Smooth muscle cell (in vitro differentiated cells): ENCODE measurements at regions not wholly inside any gene's neighbourhood (a gene's known extent, or its start where the extent isn't known, plus 50 kb on each side); places are given as distances from the start of the nearest gene placed in this dataset.

Experiments
- DNase-seq: peaks from one replicate; lab custom pipeline; 2025; ENCODE audit not compliant: unreplicated experiment; lab: John Stamatoyannopoulos, UW
- H2AFZ ChIP-seq: fragments of 200-600 bp; sonication (generic); 2 replicates; pipeline ENCODE4 v1.6.0; 2016; ENCODE audit warnings: antibody characterized with exemption, low read depth, mild to moderate bottlenecking
- H3F3A ChIP-seq: fragments of 200-600 bp; sonication (generic); 2 replicates; pipeline ENCODE4 v1.6.0; 2017; ENCODE audit warnings: antibody characterized with exemption, low read depth
- H3K27ac ChIP-seq: fragments of 200-600 bp; sonication (generic); 2 replicates; pipeline ENCODE4 v1.5.1; 2016; ENCODE audit warnings: low read depth, mild to moderate bottlenecking
- H3K27me3 ChIP-seq: fragments of 200-600 bp; sonication (generic); 2 replicates; pipeline ENCODE4 v1.6.1; 2016; ENCODE audit warnings: low read depth, mild to moderate bottlenecking
- H3K36me3 ChIP-seq: fragments of 200-600 bp; sonication (generic); 2 replicates; pipeline ENCODE4 v1.5.1; 2016; ENCODE audit warnings: low read depth
- H3K4me1 ChIP-seq: fragments of 200-600 bp; sonication (generic); 2 replicates; pipeline ENCODE4 v1.5.1; 2016; ENCODE audit warnings: low read depth
- H3K4me2 ChIP-seq: fragments of 200-600 bp; sonication (generic); 2 replicates; pipeline ENCODE4 v1.6.0; 2016; ENCODE audit warnings: mild to moderate bottlenecking
- H3K4me3 ChIP-seq: fragments of 200-600 bp; sonication (generic); 2 replicates; pipeline ENCODE4 v1.5.1; 2016; ENCODE audit warnings: mild to moderate bottlenecking
- H3K79me2 ChIP-seq: fragments of 200-600 bp; sonication (generic); 2 replicates; pipeline ENCODE4 v1.6.0; 2016; ENCODE audit warnings: low read depth, mild to moderate bottlenecking
- H3K9ac ChIP-seq: fragments of 200-600 bp; sonication (generic); 2 replicates; pipeline ENCODE4 v1.6.0; 2016; ENCODE audit warnings: low read depth
- H3K9me3 ChIP-seq: fragments of 200-600 bp; sonication (generic); replicated peaks from 2 replicates; pipeline ENCODE4 v1.5.1; 2016; ENCODE audit warnings: low read depth
- H4K20me1 ChIP-seq: fragments of 200-600 bp; sonication (generic); 2 replicates; pipeline ENCODE4 v1.6.0; 2016; ENCODE audit warnings: low read depth
- CTCF ChIP-seq: fragments of 200-600 bp; sonication (generic); IDR thresholded peaks from 2 replicates; pipeline ENCODE4 v1.5.1; 2017; ENCODE audit warnings: borderline replicate concordance, mild to moderate bottlenecking, antibody characterized with exemption; ENCODE audit not compliant: insufficient read depth, poor library complexity, severe bottlenecking
- WGBS: methylation state at CpG from one replicate; pipeline ENCODE4 v1.1.7; 2016; ENCODE audit warnings: low lambda C conversion rate; 5-methylcytosine and 5-hydroxymethylcytosine counted together

GRCh38 chr11:91981995-91982394 lies 242.6 kb upstream of the FAT3 start:
- Histone ChIP-seq H3K27ac (peak overlapping the region; percentile 52), H3K79me2 (no peaks in the 10 kb centered on the region), H3K4me2 (peak overlapping the region; percentile 17), H3K27me3 (no peaks in the 10 kb centered on the region), H4K20me1 (no peaks in the 10 kb centered on the region), H2AFZ (no peak overlapping the region), H3K36me3 (no peaks in the 10 kb centered on the region), H3K4me1 (peaks cover 5% of the 10 kb centered on the region), H3K9me3 (no peaks in the 10 kb centered on the region), H3K9ac (peak overlapping the region; percentile 43), H3F3A (no peaks in the 10 kb centered on the region), H3K4me3 (no peak overlapping the region)
- TF ChIP-seq CTCF: no peak
- DNase-seq: no peak
- 17% methylated on average over 1 of the region's 1 CpG for WGBS

- Histone ChIP-seq H3K27ac (no peak overlapping the region), H3K9ac (no peak overlapping the region), H3K9me3 (no peaks in the 10 kb centered on the region), H3K79me2 (no peaks in the 10 kb centered on the region), H4K20me1 (no peaks in the 10 kb centered on the region), H3K27me3 (no peaks in the 10 kb centered on the region), H3K4me3 (no peak overlapping the region), H2AFZ (no peak overlapping the region), H3K36me3 (no peaks in the 10 kb centered on the region), H3K4me2 (no peak overlapping the region), H3K4me1 (peaks cover 5% of the 10 kb centered on the region), H3F3A (no peaks in the 10 kb centered on the region)
- no peak for DNase-seq
- WGBS: 73% methylated on average over 1 of the region's 1 CpG
- no peak for TF ChIP-seq CTCF
Measured at GRCh38 chr11:91979775-91980174, 244.8 kb upstream of the FAT3 start.

GRCh38 chr11:91978747-91979146 lies 245.9 kb upstream of the FAT3 start:
- WGBS: 93% methylated on average over 1 of the region's 1 CpG
- no peak for DNase-seq
- H3K4me2 ChIP-seq: no peak overlapping the region

More at GRCh38 chr11:91978747-91979146, 245.9 kb upstream of the FAT3 start:
- H3K27ac ChIP-seq: no peak overlapping the region
- no peak overlapping the region for H3K9ac ChIP-seq
- H3K79me2 ChIP-seq: no peaks in the 10 kb centered on the region
- no peak overlapping the region for H3K4me3 ChIP-seq
- H3K36me3 ChIP-seq: no peaks in the 10 kb centered on the region
- H3F3A ChIP-seq: no peaks in the 10 kb centered on the region
- no peaks in the 10 kb centered on the region for H3K9me3 ChIP-seq
- no peak for TF ChIP-seq CTCF
- no peaks in the 10 kb centered on the region for H4K20me1 ChIP-seq
- H3K27me3 ChIP-seq: no peaks in the 10 kb centered on the region
- no peaks in the 10 kb centered on the region for H3K4me1 ChIP-seq
- H2AFZ ChIP-seq: no peak overlapping the region
